ENCODE measurements at regions not wholly inside any gene's neighbourhood (a gene's known extent, or its start where the extent isn't known, plus 50 kb on each side); places are given as distances from the start of the nearest gene placed in this dataset.

- no peak for DNase-seq (ENCODE audit: low read depth)
Observed at GRCh38 chr5:54611290-54611951, 93.9 kb downstream of the SNX18 start.

- no peak for DNase-seq (ENCODE audit: low read depth)
Observed at GRCh38 chr5:54610197-54610944, 92.8 kb downstream of the SNX18 start.

- DNase-seq (ENCODE audit: low read depth): no peak
Observed at GRCh38 chr5:54608423-54609085, 91.0 kb downstream of the SNX18 start.

- DNase-seq (ENCODE audit: low read depth): no peak
Observed at GRCh38 chr5:54607006-54607405, 89.4 kb downstream of the SNX18 start.

GRCh38 chr5:54603372-54603771 is 85.8 kb downstream of the SNX18 start:
- peak; percentile 49 for DNase-seq (ENCODE audit: low read depth)

- no peak for DNase-seq (ENCODE audit: low read depth)
Observed at GRCh38 chr5:54602475-54602874, 84.9 kb downstream of the SNX18 start.

GRCh38 chr5:54601411-54602230 is 84.1 kb downstream of the SNX18 start:
- no peak for DNase-seq (ENCODE audit: low read depth)

All from fibroblast of the conjunctiva (primary cell).